ENCODE measurements at regions not wholly inside any gene's neighbourhood (a gene's known extent, or its start where the extent isn't known, plus 50 kb on each side); places are given as distances from the start of the nearest gene placed in this dataset.
"Not testable (repeated sequence)": the region's sequence is repeated elsewhere in the genome, so short reads cannot be mapped to it uniquely, and the experiment has no call there.

- TF ChIP-seq POLR2A (IDR thresholded peaks at IDR 0.05; ENCODE audit: low read length) (no peak), GATA1 (IDR thresholded peaks at IDR 0.05; ENCODE audit: low read depth, low read length) (no peak)
- DNase-seq, result no peak
Observed at GRCh38 chr10:125547010-125547650, 135.8 kb downstream of the TEX36 start.

- TF ChIP-seq POLR2A (IDR thresholded peaks at IDR 0.05; ENCODE audit: low read length) (no peak), GATA1 (IDR thresholded peaks at IDR 0.05; ENCODE audit: low read depth, low read length) (no peak)
Observed at GRCh38 chr10:125543796-125544195, 139.2 kb downstream of the TEX36 start.

GRCh38 chr10:125538947-125539731 lies 143.8 kb downstream of the TEX36 start:
- TF ChIP-seq POLR2A (IDR thresholded peaks at IDR 0.05; ENCODE audit: low read length) (no peak), GATA1 (IDR thresholded peaks at IDR 0.05; ENCODE audit: low read depth, low read length) (no peak)
- no peak for DNase-seq

More at GRCh38 chr10:125543796-125544195, 139.2 kb downstream of the TEX36 start:
- DNase-seq, result no peak

- TF ChIP-seq POLR2A (IDR thresholded peaks at IDR 0.05; ENCODE audit: low read length) (no peak), GATA1 (IDR thresholded peaks at IDR 0.05; ENCODE audit: low read depth, low read length) (no peak)
- no peak for DNase-seq
Observed at GRCh38 chr10:125536236-125536635, 146.7 kb downstream of the TEX36 start.

GRCh38 chr10:125535559-125535958 lies 147.4 kb downstream of the TEX36 start:
- no peak for TF ChIP-seq POLR2A (IDR thresholded peaks at IDR 0.05; ENCODE audit: low read length)
- TF ChIP-seq GATA1 (IDR thresholded peaks at IDR 0.05; ENCODE audit: low read depth, low read length), result no peak
- DNase-seq, result no peak

- no peak for TF ChIP-seq GATA1 (IDR thresholded peaks at IDR 0.05; ENCODE audit: low read depth, low read length)
- TF ChIP-seq POLR2A (IDR thresholded peaks at IDR 0.05; ENCODE audit: low read length), result no peak
- no peak for DNase-seq
Observed at GRCh38 chr10:125534515-125534914, 148.4 kb downstream of the TEX36 start.

- TF ChIP-seq POLR2A (IDR thresholded peaks at IDR 0.05; ENCODE audit: low read length), result no peak
- TF ChIP-seq GATA1 (IDR thresholded peaks at IDR 0.05; ENCODE audit: low read depth, low read length), result no peak
- DNase-seq, result no peak
Observed at GRCh38 chr10:125533866-125534265, 149.1 kb downstream of the TEX36 start.

GRCh38 chr10:125531465-125531864 lies 151.5 kb downstream of the TEX36 start:
- DNase-seq, result no peak
- no peak for TF ChIP-seq GATA1 (IDR thresholded peaks at IDR 0.05; ENCODE audit: low read depth, low read length)
- no peak for TF ChIP-seq POLR2A (IDR thresholded peaks at IDR 0.05; ENCODE audit: low read length)

- no peak for TF ChIP-seq POLR2A (IDR thresholded peaks at IDR 0.05; ENCODE audit: low read length)
- no peak for TF ChIP-seq GATA1 (IDR thresholded peaks at IDR 0.05; ENCODE audit: low read depth, low read length)
- no peak for DNase-seq
Observed at GRCh38 chr10:125523347-125523746, 159.6 kb downstream of the TEX36 start.

- TF ChIP-seq POLR2A (IDR thresholded peaks at IDR 0.05; ENCODE audit: low read length) (no peak), GATA1 (IDR thresholded peaks at IDR 0.05; ENCODE audit: low read depth, low read length) (no peak)
- peak; percentile 54 to 62 for DNase-seq
Observed at GRCh38 chr10:125521721-125522680, 161.0 kb downstream of the TEX36 start.

GRCh38 chr10:125520968-125521367 lies 162.0 kb downstream of the TEX36 start:
- TF ChIP-seq POLR2A (IDR thresholded peaks at IDR 0.05; ENCODE audit: low read length), result no peak
- no peak for TF ChIP-seq GATA1 (IDR thresholded peaks at IDR 0.05; ENCODE audit: low read depth, low read length)
- no peak for DNase-seq

- DNase-seq, result not testable (repeated sequence)
Observed at GRCh38 chr10:125518397-125518796, 164.6 kb downstream of the TEX36 start.

GRCh38 chr10:125515571-125515970 lies 167.4 kb downstream of the TEX36 start:
- TF ChIP-seq GATA1 (IDR thresholded peaks at IDR 0.05; ENCODE audit: low read depth, low read length) (no peak), POLR2A (IDR thresholded peaks at IDR 0.05; ENCODE audit: low read length) (no peak)
- no peak for DNase-seq

Measured in erythroblast (primary cell).